Heart left ventricle (tissue), 13 donors: ENCODE measurements at regions not wholly inside any gene's neighbourhood (a gene's known extent, or its start where the extent isn't known, plus 50 kb on each side); places are given as distances from the start of the nearest gene placed in this dataset.

Source experiments
- CTCF ChIP-seq, 12 donors: fragments of 200-600 bp; sonication (generic) in 4 of 12; IDR thresholded peaks; one replicate each; pipeline versions ENCODE4 v1.5.0 to v1.8.0; 2018 to 2022; ENCODE audit warnings: antibody characterized with exemption in 12 of 12, mild to moderate bottlenecking in 5 of 12
- POLR2A ChIP-seq, 2 donors: fragments of 450-650 bp; IDR thresholded peaks; one replicate each; pipeline ENCODE4 v1.6.1; 2017; ENCODE audit warnings: antibody characterized with exemption in 2 of 2, mild to moderate bottlenecking in 2 of 2, moderate library complexity in 2 of 2
- donor health status: ischemic (EF 13 %, LVEDD 7.1; RV severe dilation, severe dysfunction).
- donor health status: DM: no; HTN: yes; CAD: no.
- donor health status: DM: no; HTN: no; CAD: no.
- donor health status: ischemic (EF 25% LVEDD 6.9; RV normal size, moderate dysfunction).
- donor health status: ischemic (EF 25% LVEDD 5.7; RV mildly dilated, moderate dysfunction).
- donor health status: ischemic (EF 35%, LVEDD 5.7; RV mildly dilated, moderate dysfunction).
- donor health status: nonischemic (EF 11% LVEDD 7.7; RV severe dilation, severe dysfunction).
- donor health status: DM: yes; HTN: yes; CAD: no.
- donor health status: PGD.
- donor health status: ischemic (EF 29% LVEDD 5.4; RV normal size, mild dysfunction).
- donor health status: nonischemic (EF 23%, LVEDD 6.1; RV moderate dilation, normal function).

GRCh38 chr4:77398256-77398655, 207.4 kb upstream of the CXCL13 start:
- no peak for TF ChIP-seq CTCF (IDR thresholded peaks at IDR 0.05)
- no peak for TF ChIP-seq POLR2A (IDR thresholded peaks at IDR 0.05)
